ENCODE measurements at regions not wholly inside any gene's neighbourhood (a gene's known extent, or its start where the extent isn't known, plus 50 kb on each side); places are given as distances from the start of the nearest gene placed in this dataset.

DNA sequence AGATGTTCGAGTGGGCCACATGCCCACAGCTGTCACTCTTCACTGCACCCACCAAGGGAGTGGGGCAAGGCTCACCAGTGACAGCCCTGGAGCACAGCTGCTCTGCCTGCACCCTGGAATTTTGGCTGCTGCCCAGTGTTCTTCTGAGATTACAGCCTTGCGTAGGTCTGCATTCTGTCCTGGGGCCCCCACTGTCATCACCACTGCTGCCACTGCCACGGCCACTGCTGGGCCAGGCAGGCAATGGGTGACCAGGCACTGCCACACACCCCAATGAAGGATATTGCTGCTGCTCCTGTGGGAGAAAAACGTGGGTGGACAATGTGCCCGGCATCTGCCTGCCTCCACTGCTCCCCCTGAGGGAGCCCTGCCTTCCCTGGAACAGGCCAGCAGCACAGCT lies 1717.0 kb downstream of the TP53TG3F start:
- TF ChIP-seq, protein P1, sequence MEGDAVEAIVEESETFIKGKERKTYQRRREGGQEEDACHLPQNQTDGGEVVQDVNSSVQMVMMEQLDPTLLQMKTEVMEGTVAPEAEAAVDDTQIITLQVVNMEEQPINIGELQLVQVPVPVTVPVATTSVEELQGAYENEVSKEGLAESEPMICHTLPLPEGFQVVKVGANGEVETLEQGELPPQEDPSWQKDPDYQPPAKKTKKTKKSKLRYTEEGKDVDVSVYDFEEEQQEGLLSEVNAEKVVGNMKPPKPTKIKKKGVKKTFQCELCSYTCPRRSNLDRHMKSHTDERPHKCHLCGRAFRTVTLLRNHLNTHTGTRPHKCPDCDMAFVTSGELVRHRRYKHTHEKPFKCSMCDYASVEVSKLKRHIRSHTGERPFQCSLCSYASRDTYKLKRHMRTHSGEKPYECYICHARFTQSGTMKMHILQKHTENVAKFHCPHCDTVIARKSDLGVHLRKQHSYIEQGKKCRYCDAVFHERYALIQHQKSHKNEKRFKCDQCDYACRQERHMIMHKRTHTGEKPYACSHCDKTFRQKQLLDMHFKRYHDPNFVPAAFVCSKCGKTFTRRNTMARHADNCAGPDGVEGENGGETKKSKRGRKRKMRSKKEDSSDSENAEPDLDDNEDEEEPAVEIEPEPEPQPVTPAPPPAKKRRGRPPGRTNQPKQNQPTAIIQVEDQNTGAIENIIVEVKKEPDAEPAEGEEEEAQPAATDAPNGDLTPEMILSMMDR (IDR thresholded peaks at IDR 0.05) = no peak
- TF ChIP-seq POLR2AphosphoS5 (IDR thresholded peaks at IDR 0.05; ENCODE audit: low read depth, low read length) = no peak
- TF ChIP-seq, protein P2, sequence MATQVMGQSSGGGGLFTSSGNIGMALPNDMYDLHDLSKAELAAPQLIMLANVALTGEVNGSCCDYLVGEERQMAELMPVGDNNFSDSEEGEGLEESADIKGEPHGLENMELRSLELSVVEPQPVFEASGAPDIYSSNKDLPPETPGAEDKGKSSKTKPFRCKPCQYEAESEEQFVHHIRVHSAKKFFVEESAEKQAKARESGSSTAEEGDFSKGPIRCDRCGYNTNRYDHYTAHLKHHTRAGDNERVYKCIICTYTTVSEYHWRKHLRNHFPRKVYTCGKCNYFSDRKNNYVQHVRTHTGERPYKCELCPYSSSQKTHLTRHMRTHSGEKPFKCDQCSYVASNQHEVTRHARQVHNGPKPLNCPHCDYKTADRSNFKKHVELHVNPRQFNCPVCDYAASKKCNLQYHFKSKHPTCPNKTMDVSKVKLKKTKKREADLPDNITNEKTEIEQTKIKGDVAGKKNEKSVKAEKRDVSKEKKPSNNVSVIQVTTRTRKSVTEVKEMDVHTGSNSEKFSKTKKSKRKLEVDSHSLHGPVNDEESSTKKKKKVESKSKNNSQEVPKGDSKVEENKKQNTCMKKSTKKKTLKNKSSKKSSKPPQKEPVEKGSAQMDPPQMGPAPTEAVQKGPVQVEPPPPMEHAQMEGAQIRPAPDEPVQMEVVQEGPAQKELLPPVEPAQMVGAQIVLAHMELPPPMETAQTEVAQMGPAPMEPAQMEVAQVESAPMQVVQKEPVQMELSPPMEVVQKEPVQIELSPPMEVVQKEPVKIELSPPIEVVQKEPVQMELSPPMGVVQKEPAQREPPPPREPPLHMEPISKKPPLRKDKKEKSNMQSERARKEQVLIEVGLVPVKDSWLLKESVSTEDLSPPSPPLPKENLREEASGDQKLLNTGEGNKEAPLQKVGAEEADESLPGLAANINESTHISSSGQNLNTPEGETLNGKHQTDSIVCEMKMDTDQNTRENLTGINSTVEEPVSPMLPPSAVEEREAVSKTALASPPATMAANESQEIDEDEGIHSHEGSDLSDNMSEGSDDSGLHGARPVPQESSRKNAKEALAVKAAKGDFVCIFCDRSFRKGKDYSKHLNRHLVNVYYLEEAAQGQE (IDR thresholded peaks at IDR 0.05; ENCODE audit: insufficient read depth in 1 of 2, low read depth in 2 of 2, low read length in 1 of 2) = no peak

All from Panc1 (cell line).